ENCODE measurements at regions not wholly inside any gene's neighbourhood (a gene's known extent, or its start where the extent isn't known, plus 50 kb on each side); places are given as distances from the start of the nearest gene placed in this dataset.

DNA sequence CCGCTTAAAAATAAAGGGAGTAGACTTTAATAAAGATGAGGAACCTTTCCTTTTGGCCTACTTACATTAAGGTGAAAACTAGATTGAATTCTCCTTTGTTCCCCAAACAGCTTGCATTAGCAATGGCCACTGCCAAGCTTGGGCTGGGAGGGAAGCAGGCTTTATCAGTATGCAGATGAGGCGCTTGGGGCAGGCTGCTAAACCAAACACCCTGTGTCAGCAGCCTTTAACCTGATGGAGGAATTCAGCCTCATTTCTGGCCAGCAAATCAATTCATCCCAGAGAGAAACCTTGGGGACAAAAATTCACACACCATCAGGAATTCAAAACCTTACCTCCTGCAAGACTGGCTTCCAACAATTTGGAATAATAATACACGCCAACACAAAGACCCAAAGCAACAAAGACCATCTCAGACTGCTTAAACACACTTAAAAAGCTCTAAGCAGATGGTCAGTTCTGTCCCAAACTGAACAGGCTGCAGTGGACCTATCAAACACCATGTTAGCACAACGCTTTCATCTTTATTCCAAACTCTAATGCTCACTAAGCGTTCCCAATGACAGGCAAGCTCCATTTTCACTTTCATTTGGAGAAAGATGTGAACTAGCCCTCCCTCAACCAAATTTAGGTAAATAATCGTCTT lies 255.1 kb upstream of the CMC1 start:
- Histone ChIP-seq H3K23ac (ENCODE audit: low read depth, low read length, poor library complexity) (no peak overlapping the region), H2BK15ac (ENCODE audit: low read length) (no peak overlapping the region), H3K36me3 (replicated peaks in 1 of 2; ENCODE audit: control insufficient read depth in 2 of 2, insufficient read depth in 2 of 2, low read length in 2 of 2) (no peaks in the 10 kb centered on the region), H3K4me1 (ENCODE audit: control insufficient read depth in 2 of 2, insufficient read depth in 1 of 2, low read depth in 1 of 2, low read length in 2 of 2) (peaks cover 2 to 4% of the 10 kb centered on the region in 2 donors), H3K18ac (ENCODE audit: low read length) (no peak overlapping the region), H3K9ac (ENCODE audit: low read depth, low read length, poor library complexity) (no peak overlapping the region), H3K4me3 (ENCODE audit: low read length in 2 of 2) (no peak overlapping the region), H2BK5ac (ENCODE audit: low read length) (no peak overlapping the region), H3K14ac (ENCODE audit: low read length) (no peak overlapping the region), H4K8ac (ENCODE audit: low read depth, low read length) (no peak overlapping the region), H2AK5ac (ENCODE audit: low read depth, low read length) (no peak overlapping the region), H3K27ac (replicated peaks; ENCODE audit: low read length) (no peak overlapping the region), H2AFZ (ENCODE audit: low read length) (peak overlapping the region; percentile 53), H3K9me3 (replicated peaks in 1 of 2; ENCODE audit: control insufficient read depth in 2 of 2, insufficient read depth in 1 of 2, low read depth in 1 of 2, low read length in 2 of 2) (no peaks in the 10 kb centered on the region), H2BK12ac (ENCODE audit: low read length) (no peak overlapping the region), H4K91ac (ENCODE audit: low read depth, low read length, poor library complexity) (no peak overlapping the region), H3K79me1 (ENCODE audit: low read depth, low read length) (no peaks in the 10 kb centered on the region), H3K27me3 (ENCODE audit: control insufficient read depth in 3 of 3, insufficient read depth in 3 of 3, low read depth in 1 of 3, low read length in 3 of 3) (no peaks in the 10 kb centered on the region), H3K4me2 (ENCODE audit: insufficient read depth, low read length, poor library complexity, severe bottlenecking) (no peak overlapping the region), H2BK120ac (ENCODE audit: low read depth, low read length) (no peak overlapping the region), H3K4ac (ENCODE audit: low read length) (no peak overlapping the region)
- DNase-seq (ENCODE audit: low spot score): no peak
- no CpG with 5 or more reads among the region's 6 CpGs for WGBS, 2 donors (ENCODE audit: extremely low coverage in 2 of 2, insufficient read length in 2 of 2, insufficient replicate concordance in 1 of 2)

DNA sequence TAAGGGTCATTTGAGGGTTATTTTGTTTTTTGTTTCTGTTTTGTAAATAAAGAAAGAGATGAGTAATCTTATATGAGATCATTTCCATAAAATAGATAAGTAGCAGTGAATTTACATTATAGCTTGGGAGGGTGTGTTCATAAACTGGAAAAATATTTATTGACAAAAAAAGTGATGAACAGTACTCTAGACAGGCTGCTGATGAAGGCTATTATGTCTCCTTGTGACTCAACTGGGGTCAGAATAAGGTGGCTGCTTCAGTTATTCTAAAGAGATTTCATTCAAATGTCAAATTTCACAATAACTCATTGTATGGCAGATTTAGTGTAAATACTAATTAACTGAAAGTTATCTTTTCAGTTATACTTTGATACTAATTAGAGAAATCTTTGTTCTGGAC lies 251.1 kb upstream of the CMC1 start:
- H2BK120ac ChIP-seq (ENCODE audit: low read depth, low read length): no peak overlapping the region
- H3K79me1 ChIP-seq (ENCODE audit: low read depth, low read length): no peaks in the 10 kb centered on the region
- no peak overlapping the region for H3K18ac ChIP-seq (ENCODE audit: low read length)
- no peaks in the 10 kb centered on the region for H3K9me3 ChIP-seq (replicated peaks in 1 of 2; ENCODE audit: control insufficient read depth in 2 of 2, insufficient read depth in 1 of 2, low read depth in 1 of 2, low read length in 2 of 2)
- H3K4me2 ChIP-seq (ENCODE audit: insufficient read depth, low read length, poor library complexity, severe bottlenecking): no peak overlapping the region
- H3K4ac ChIP-seq (ENCODE audit: low read length): no peak overlapping the region
- H3K36me3 ChIP-seq (replicated peaks in 1 of 2; ENCODE audit: control insufficient read depth in 2 of 2, insufficient read depth in 2 of 2, low read length in 2 of 2): no peaks in the 10 kb centered on the region
- H3K14ac ChIP-seq (ENCODE audit: low read length): no peak overlapping the region
- H3K4me3 ChIP-seq (ENCODE audit: low read length in 2 of 2): no peak overlapping the region
- no peaks in the 10 kb centered on the region for H3K27me3 ChIP-seq (ENCODE audit: control insufficient read depth in 3 of 3, insufficient read depth in 3 of 3, low read depth in 1 of 3, low read length in 3 of 3)
- no peak overlapping the region for H2BK15ac ChIP-seq (ENCODE audit: low read length)
- H4K91ac ChIP-seq (ENCODE audit: low read depth, low read length, poor library complexity): no peak overlapping the region
- no peak overlapping the region for H3K9ac ChIP-seq (ENCODE audit: low read depth, low read length, poor library complexity)
- H4K8ac ChIP-seq (ENCODE audit: low read depth, low read length): no peak overlapping the region
- H2AFZ ChIP-seq (ENCODE audit: low read length): no peak overlapping the region
- H3K27ac ChIP-seq (replicated peaks; ENCODE audit: low read length): no peak overlapping the region
- no peak for DNase-seq (ENCODE audit: low spot score)
- H3K23ac ChIP-seq (ENCODE audit: low read depth, low read length, poor library complexity): no peak overlapping the region
- no peak overlapping the region for H2AK5ac ChIP-seq (ENCODE audit: low read depth, low read length)
- no peak overlapping the region for H2BK5ac ChIP-seq (ENCODE audit: low read length)
- H3K4me1 ChIP-seq (ENCODE audit: control insufficient read depth in 2 of 2, insufficient read depth in 1 of 2, low read depth in 1 of 2, low read length in 2 of 2): peaks cover 2 to 10% of the 10 kb centered on the region in 2 donors
- no peak overlapping the region for H2BK12ac ChIP-seq (ENCODE audit: low read length)

- no peak overlapping the region for H3K23ac ChIP-seq (ENCODE audit: low read depth, low read length, poor library complexity)
- no peak overlapping the region for H2AK5ac ChIP-seq (ENCODE audit: low read depth, low read length)
- H3K27me3 ChIP-seq (ENCODE audit: control insufficient read depth in 3 of 3, insufficient read depth in 3 of 3, low read depth in 1 of 3, low read length in 3 of 3): no peaks in the 10 kb centered on the region
- no peak overlapping the region for H4K8ac ChIP-seq (ENCODE audit: low read depth, low read length)
- H3K18ac ChIP-seq (ENCODE audit: low read length): no peak overlapping the region
- H3K4ac ChIP-seq (ENCODE audit: low read length): no peak overlapping the region
- no peak overlapping the region for H2AFZ ChIP-seq (ENCODE audit: low read length)
- no peak overlapping the region for H2BK5ac ChIP-seq (ENCODE audit: low read length)
- peaks cover 2 to 10% of the 10 kb centered on the region in 2 donors for H3K4me1 ChIP-seq (ENCODE audit: control insufficient read depth in 2 of 2, insufficient read depth in 1 of 2, low read depth in 1 of 2, low read length in 2 of 2)
- H3K36me3 ChIP-seq (replicated peaks in 1 of 2; ENCODE audit: control insufficient read depth in 2 of 2, insufficient read depth in 2 of 2, low read length in 2 of 2): no peaks in the 10 kb centered on the region
- no peak overlapping the region for H3K4me2 ChIP-seq (ENCODE audit: insufficient read depth, low read length, poor library complexity, severe bottlenecking)
- no peak overlapping the region for H2BK12ac ChIP-seq (ENCODE audit: low read length)
- no peak overlapping the region for H3K9ac ChIP-seq (ENCODE audit: low read depth, low read length, poor library complexity)
- H3K79me1 ChIP-seq (ENCODE audit: low read depth, low read length): no peaks in the 10 kb centered on the region
- H3K27ac ChIP-seq (replicated peaks; ENCODE audit: low read length): no peak overlapping the region
- H3K9me3 ChIP-seq (replicated peaks in 1 of 2; ENCODE audit: control insufficient read depth in 2 of 2, insufficient read depth in 1 of 2, low read depth in 1 of 2, low read length in 2 of 2): no peaks in the 10 kb centered on the region
- no peak overlapping the region for H2BK120ac ChIP-seq (ENCODE audit: low read depth, low read length)
- no peak overlapping the region for H3K14ac ChIP-seq (ENCODE audit: low read length)
- H2BK15ac ChIP-seq (ENCODE audit: low read length): no peak overlapping the region
- H4K91ac ChIP-seq (ENCODE audit: low read depth, low read length, poor library complexity): no peak overlapping the region
- H3K4me3 ChIP-seq (ENCODE audit: low read length in 2 of 2): no peak overlapping the region
- DNase-seq (ENCODE audit: low spot score): no peak
These were observed 250.6 kb upstream of the CMC1 start for GRCh38 chr3:27990837-27991236.

GRCh38 chr3:27993051-27993450 lies 248.4 kb upstream of the CMC1 start:
- no peak overlapping the region for H3K14ac ChIP-seq (ENCODE audit: low read length)
- H3K23ac ChIP-seq (ENCODE audit: low read depth, low read length, poor library complexity): no peak overlapping the region
- H3K79me1 ChIP-seq (ENCODE audit: low read depth, low read length): no peaks in the 10 kb centered on the region
- H2AFZ ChIP-seq (ENCODE audit: low read length): no peak overlapping the region
- H3K4me3 ChIP-seq (ENCODE audit: low read length in 2 of 2): no peak overlapping the region
- H4K8ac ChIP-seq (ENCODE audit: low read depth, low read length): no peak overlapping the region
- no peak overlapping the region for H3K18ac ChIP-seq (ENCODE audit: low read length)
- H3K9me3 ChIP-seq (replicated peaks in 1 of 2; ENCODE audit: control insufficient read depth in 2 of 2, insufficient read depth in 1 of 2, low read depth in 1 of 2, low read length in 2 of 2): no peaks in the 10 kb centered on the region
- DNase-seq (ENCODE audit: low spot score): peak; percentile 65
- no peaks in the 10 kb centered on the region for H3K27me3 ChIP-seq (ENCODE audit: control insufficient read depth in 3 of 3, insufficient read depth in 3 of 3, low read depth in 1 of 3, low read length in 3 of 3)
- no peak overlapping the region for H2BK12ac ChIP-seq (ENCODE audit: low read length)
- H2BK120ac ChIP-seq (ENCODE audit: low read depth, low read length): no peak overlapping the region
- H3K4me2 ChIP-seq (ENCODE audit: insufficient read depth, low read length, poor library complexity, severe bottlenecking): no peak overlapping the region
- no peak overlapping the region for H3K9ac ChIP-seq (ENCODE audit: low read depth, low read length, poor library complexity)
- no peak overlapping the region for H4K91ac ChIP-seq (ENCODE audit: low read depth, low read length, poor library complexity)
- no peak overlapping the region for H2BK5ac ChIP-seq (ENCODE audit: low read length)
- H3K4me1 ChIP-seq (ENCODE audit: control insufficient read depth in 2 of 2, insufficient read depth in 1 of 2, low read depth in 1 of 2, low read length in 2 of 2): peaks cover 0 to 7% of the 10 kb centered on the region in 2 donors
- no peaks in the 10 kb centered on the region for H3K36me3 ChIP-seq (replicated peaks in 1 of 2; ENCODE audit: control insufficient read depth in 2 of 2, insufficient read depth in 2 of 2, low read length in 2 of 2)
- no peak overlapping the region for H3K4ac ChIP-seq (ENCODE audit: low read length)
- H3K27ac ChIP-seq (replicated peaks; ENCODE audit: low read length): no peak overlapping the region
- H2BK15ac ChIP-seq (ENCODE audit: low read length): no peak overlapping the region
- no peak overlapping the region for H2AK5ac ChIP-seq (ENCODE audit: low read depth, low read length)
- WGBS, 2 donors (ENCODE audit: extremely low coverage in 2 of 2, insufficient read length in 2 of 2, insufficient replicate concordance in 1 of 2): no CpG with 5 or more reads among the region's 2 CpGs
